Skeletal muscle tissue (tissue), 3 donors: ENCODE measurements at regions not wholly inside any gene's neighbourhood (a gene's known extent, or its start where the extent isn't known, plus 50 kb on each side); places are given as distances from the start of the nearest gene placed in this dataset.

Experiments
- H3K27ac ChIP-seq: one replicate; pipeline ENCODE4 v1.7.0; 2013; ENCODE audit warnings: mild to moderate bottlenecking, low read depth, low read length, inconsistent platforms
- H3K27me3 ChIP-seq, 3 donors: one replicate each; pipeline ENCODE4 v1.7.0; 2013; ENCODE audit warnings: low read length in 3 of 3; ENCODE audit not compliant: control insufficient read depth in 3 of 3, insufficient read depth in 3 of 3
- H3K36me3 ChIP-seq, 3 donors: one replicate each; pipeline ENCODE4 v1.7.0; 2013; ENCODE audit warnings: low read length in 3 of 3; ENCODE audit not compliant: control insufficient read depth in 3 of 3, insufficient read depth in 3 of 3
- H3K4me1 ChIP-seq, 3 donors: one replicate each; pipeline ENCODE4 v1.7.0; 2013; ENCODE audit warnings: low read length in 3 of 3, mild to moderate bottlenecking in 3 of 3; ENCODE audit not compliant: control insufficient read depth in 3 of 3, insufficient read depth in 3 of 3
- H3K4me3 ChIP-seq, 3 donors: one replicate each; pipeline ENCODE4 v1.7.0; 2013; ENCODE audit warnings: low read length in 3 of 3
- H3K9ac ChIP-seq, 3 donors: one replicate each; pipeline ENCODE4 v1.7.0; 2013; ENCODE audit warnings: low read length in 3 of 3, mild to moderate bottlenecking in 3 of 3, moderate library complexity in 2 of 3, low read depth in 1 of 3
- H3K9me3 ChIP-seq, 3 donors: one replicate each; pipeline ENCODE4 v1.7.0; 2013; ENCODE audit warnings: low read length in 3 of 3; ENCODE audit not compliant: control insufficient read depth in 3 of 3
- donor health status: Osteomylitis.

DNA sequence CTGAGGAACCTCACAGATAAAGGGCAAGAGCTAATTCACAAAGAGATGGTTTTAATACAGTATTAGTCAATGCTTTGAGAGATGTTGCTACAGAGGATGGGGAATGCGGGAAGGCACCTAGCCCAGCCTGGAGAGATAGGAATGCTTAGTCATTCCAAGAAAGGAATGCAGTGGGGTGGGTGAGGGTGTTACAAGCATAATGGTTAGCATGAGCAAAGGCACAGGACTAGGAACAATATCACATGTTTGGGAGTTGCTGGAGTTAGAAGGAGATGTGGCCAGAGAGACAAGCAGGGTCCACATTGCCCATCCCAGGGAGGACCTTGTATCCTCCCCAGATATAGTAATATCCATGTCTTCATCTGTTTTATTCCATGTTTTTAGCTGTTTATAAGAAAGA is 107.0 kb upstream of the OGFRL1 start:
- Histone ChIP-seq H3K27me3 (no peaks in the 10 kb centered on the region), H3K9ac (no peak overlapping the region), H3K4me3 (no peak overlapping the region), H3K27ac (no peak overlapping the region), H3K4me1 (no peaks in the 10 kb centered on the region), H3K36me3 (no peaks in the 10 kb centered on the region), H3K9me3 (no peaks in the 10 kb centered on the region)

DNA sequence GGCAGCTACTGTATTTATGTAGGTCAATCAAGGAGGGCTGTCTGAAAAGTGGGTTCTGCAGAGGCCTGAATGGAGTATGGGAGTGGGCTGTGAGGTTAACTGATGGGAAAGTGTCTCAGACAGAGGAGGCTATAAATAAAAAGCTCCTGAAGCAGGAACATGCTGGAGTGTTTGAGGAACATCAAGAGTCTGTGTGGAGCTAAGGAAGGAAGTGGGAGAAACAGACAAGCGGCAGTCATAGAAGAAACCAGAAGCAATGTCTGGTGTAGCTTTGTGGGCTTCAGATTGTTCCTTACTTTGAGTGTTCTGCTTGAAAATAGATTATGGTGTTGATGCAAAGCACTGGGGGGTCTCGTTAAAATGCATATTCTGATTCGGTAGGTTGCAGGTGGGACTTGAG is 101.5 kb upstream of the OGFRL1 start:
- no peaks in the 10 kb centered on the region for H3K27me3 ChIP-seq
- no peak overlapping the region for H3K4me3 ChIP-seq
- H3K9me3 ChIP-seq: no peaks in the 10 kb centered on the region
- no peaks in the 10 kb centered on the region for H3K36me3 ChIP-seq
- no peak overlapping the region for H3K27ac ChIP-seq
- no peak overlapping the region for H3K9ac ChIP-seq
- no peaks in the 10 kb centered on the region for H3K4me1 ChIP-seq

DNA sequence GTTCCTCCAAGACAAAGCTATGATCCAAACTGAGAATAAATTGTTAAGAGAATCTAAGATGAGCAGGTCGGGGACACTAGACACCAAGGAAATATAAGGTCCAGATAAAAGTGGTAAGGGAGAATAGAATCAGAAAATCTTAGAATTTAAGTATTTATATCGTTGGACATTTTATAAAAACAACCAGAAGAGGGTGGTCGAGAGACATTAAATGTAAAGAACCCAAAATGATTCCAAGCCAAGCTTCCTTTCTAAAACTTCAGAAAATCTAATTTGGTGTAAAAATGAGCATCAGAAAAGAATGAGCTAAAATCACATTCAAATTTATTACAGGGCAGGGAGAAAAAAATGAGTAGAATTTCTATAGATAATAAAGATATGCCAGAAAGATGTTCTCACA is 97.8 kb upstream of the OGFRL1 start:
- Histone ChIP-seq H3K36me3 (no peaks in the 10 kb centered on the region), H3K4me1 (no peaks in the 10 kb centered on the region), H3K9ac (no peak overlapping the region), H3K4me3 (no peak overlapping the region), H3K27ac (no peak overlapping the region), H3K27me3 (no peaks in the 10 kb centered on the region), H3K9me3 (no peaks in the 10 kb centered on the region)

DNA sequence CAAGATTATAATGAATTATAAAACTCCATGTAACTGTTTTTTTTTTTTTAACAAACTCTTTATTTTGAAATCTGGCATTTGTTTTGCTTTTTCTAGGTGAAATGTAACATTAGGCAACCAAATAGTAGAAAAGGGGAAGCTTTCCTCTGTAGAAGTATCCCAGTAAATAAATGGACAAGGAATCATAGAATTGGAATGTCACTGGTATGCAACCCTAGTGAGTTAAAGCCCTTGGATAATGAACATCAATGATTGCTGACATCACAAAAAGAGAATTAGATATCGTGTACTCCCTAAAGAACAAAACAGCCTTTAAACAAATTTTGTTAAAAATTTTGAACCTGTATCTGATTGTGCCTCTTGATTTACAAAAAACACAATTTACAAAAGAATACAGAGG is 93.9 kb upstream of the OGFRL1 start:
- H3K4me3 ChIP-seq: no peak overlapping the region
- no peaks in the 10 kb centered on the region for H3K36me3 ChIP-seq
- no peak overlapping the region for H3K9ac ChIP-seq
- H3K27me3 ChIP-seq: no peaks in the 10 kb centered on the region
- no peaks in the 10 kb centered on the region for H3K4me1 ChIP-seq
- H3K9me3 ChIP-seq: no peaks in the 10 kb centered on the region
- no peak overlapping the region for H3K27ac ChIP-seq

DNA sequence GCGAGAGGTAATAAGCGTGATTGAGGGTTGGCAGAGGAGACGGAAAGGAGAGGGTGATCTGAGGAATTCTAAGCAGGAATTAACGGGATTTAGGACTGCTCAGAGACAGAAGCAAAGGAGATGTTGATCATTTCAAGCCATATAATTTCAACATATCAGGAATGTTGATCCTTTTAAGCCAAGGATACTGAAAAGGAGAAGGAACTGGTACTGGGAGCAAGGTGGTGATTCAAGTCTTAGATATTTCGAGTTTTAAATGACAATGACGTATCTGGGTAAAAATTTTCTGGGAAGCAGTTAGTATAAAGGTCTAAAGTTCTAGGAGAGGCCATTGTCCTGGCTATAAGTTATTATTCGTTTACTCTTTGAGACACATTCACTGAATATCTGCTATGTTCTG is 91.3 kb upstream of the OGFRL1 start:
- no peak overlapping the region for H3K4me3 ChIP-seq
- H3K27me3 ChIP-seq: no peaks in the 10 kb centered on the region
- H3K9ac ChIP-seq: no peak overlapping the region
- no peak overlapping the region for H3K27ac ChIP-seq
- H3K36me3 ChIP-seq: no peaks in the 10 kb centered on the region
- no peaks in the 10 kb centered on the region for H3K9me3 ChIP-seq
- no peaks in the 10 kb centered on the region for H3K4me1 ChIP-seq

DNA sequence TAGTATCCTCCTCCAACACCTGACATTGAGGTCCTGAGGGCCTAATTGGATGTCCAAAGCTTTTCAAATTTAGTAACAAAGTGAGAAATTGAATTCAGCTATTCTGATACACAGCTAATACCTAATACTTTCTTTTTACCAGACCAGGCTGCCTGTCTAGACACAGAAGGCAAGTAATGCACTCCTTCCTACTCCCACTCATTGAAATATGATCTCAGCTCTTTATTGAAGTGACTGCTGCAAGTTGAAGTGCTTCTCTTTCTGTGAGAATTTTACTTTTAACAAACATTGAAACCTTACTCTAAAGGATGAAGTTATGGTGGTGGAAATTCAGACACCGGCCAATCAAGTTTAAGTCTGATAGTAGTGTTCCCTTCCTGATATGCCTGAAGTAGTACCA is 90.8 kb upstream of the OGFRL1 start:
- H3K27ac ChIP-seq: no peak overlapping the region
- H3K9ac ChIP-seq: no peak overlapping the region
- H3K27me3 ChIP-seq: no peaks in the 10 kb centered on the region
- no peaks in the 10 kb centered on the region for H3K9me3 ChIP-seq
- H3K4me3 ChIP-seq: no peak overlapping the region
- no peaks in the 10 kb centered on the region for H3K36me3 ChIP-seq
- no peaks in the 10 kb centered on the region for H3K4me1 ChIP-seq

DNA sequence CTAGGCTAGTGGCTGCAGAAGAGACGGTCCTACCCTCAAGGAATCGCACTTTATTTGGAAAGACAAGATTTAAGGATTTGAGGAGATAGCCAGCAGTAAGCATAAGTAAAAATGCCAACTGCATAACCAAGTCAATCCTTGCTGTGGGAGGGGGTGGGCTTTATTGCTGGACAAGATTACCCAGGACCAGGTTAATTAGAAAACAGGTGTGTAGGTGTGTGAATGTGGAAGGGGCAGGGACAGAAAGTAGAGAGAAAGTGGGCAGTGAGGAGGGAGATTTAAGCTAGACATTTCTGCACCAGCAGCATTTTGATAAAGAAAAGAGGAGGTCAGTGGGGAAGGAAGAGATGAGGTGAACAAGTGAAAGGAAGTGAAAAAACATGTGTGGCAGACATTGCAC is 89.7 kb upstream of the OGFRL1 start:
- no peaks in the 10 kb centered on the region for H3K36me3 ChIP-seq
- no peak overlapping the region for H3K9ac ChIP-seq
- no peaks in the 10 kb centered on the region for H3K9me3 ChIP-seq
- H3K4me1 ChIP-seq: no peaks in the 10 kb centered on the region
- H3K27ac ChIP-seq: no peak overlapping the region
- H3K27me3 ChIP-seq: no peaks in the 10 kb centered on the region
- no peak overlapping the region for H3K4me3 ChIP-seq

DNA sequence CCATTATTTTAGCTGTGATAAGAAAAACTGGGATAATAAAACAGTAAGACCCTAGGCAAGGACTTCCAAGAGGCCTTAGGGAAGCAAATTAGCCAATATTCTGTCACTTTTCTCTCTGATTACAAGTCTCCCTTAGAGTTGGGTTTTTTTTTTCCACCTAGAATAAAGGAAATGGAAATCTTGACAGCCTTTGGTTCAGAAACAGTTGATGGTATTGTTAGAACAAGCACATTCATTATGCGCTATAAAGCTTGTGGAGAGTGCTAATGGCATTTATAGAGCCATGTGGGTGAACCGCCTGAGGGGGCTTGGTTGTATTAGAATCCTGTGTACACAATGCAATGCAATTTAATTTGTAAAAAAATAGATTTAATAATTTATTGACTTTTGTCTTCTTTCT is 88.9 kb upstream of the OGFRL1 start:
- no peak overlapping the region for H3K4me3 ChIP-seq
- no peak overlapping the region for H3K9ac ChIP-seq

DNA sequence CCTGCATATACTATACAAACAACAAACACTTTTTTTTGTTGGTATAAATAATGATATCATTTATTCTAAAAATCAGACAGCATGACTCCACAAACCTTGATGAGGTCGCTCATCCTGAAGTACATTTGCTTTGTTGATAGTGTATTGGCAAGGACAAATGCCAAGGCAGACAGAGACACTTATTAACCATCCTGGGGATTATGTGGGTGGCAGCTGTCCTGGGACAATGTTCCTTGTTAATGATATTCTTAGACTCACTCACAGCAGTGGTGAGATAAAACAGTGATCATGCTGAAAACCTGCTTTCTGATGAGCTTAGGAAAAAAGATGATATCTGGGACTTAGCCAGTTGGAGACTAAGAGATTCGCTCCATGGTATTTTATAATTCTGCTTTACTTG is 85.4 kb upstream of the OGFRL1 start:
- Histone ChIP-seq H3K4me3 (no peak overlapping the region), H3K27ac (no peak overlapping the region), H3K27me3 (no peaks in the 10 kb centered on the region), H3K4me1 (no peaks in the 10 kb centered on the region), H3K9ac (no peak overlapping the region), H3K9me3 (no peaks in the 10 kb centered on the region), H3K36me3 (no peaks in the 10 kb centered on the region)

More for the DNA sequence above, 88.9 kb upstream of the OGFRL1 start:
- Histone ChIP-seq H3K9me3 (no peaks in the 10 kb centered on the region), H3K36me3 (no peaks in the 10 kb centered on the region), H3K27me3 (no peaks in the 10 kb centered on the region), H3K27ac (no peak overlapping the region), H3K4me1 (no peaks in the 10 kb centered on the region)

DNA sequence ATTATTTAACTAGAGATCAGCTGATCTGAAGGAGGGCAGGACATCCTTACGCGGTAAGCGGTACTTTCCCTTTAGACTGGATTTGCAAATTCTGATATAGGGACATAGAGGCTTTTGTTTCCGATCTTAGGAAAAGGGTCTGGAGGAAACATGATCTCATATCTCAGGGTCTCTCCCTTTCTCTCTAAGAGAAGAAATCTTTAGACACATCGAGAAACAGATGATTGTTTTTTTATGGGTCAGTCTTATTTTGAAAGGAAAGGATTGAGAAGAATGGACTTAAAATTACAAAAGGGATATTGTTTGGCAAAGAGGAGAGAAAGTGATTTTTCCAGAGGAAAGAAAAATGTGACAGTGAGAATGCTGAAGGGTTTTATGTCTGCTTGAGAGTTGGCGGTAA is 83.9 kb upstream of the OGFRL1 start:
- H3K27ac ChIP-seq: no peak overlapping the region

DNA sequence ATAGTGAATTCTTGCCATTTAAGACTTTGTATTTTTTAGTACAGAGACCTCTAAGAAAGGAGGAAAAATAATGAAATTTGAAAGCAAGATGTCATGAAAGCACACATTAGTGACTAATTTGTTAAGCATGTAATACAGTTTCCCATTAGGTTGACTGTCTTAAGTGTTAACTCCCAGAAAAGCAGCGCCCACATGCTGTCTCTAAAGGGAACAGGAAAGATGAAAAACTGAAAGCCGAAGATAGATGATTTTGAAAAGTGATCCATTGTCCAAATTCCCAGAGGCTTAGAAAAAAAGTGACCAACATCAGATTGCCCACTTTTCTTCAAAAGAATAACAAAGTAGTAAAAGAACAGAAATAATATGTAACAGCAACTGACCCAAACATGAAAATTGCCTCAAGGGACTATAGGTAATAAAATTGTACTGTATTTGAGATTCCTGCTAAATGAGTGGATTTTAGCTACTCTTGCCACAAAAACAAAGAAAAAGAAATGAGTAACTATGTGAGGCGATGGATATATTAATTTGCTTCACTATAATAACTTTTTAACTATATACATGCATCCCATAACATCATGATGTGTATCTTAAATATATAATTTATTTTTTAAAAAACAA is 83.2 kb upstream of the OGFRL1 start:
- no peaks in the 10 kb centered on the region for H3K9me3 ChIP-seq
- no peak overlapping the region for H3K9ac ChIP-seq
- no peaks in the 10 kb centered on the region for H3K27me3 ChIP-seq
- no peak overlapping the region for H3K27ac ChIP-seq
- no peaks in the 10 kb centered on the region for H3K4me1 ChIP-seq
- H3K36me3 ChIP-seq: no peaks in the 10 kb centered on the region
- no peak overlapping the region for H3K4me3 ChIP-seq

More for the DNA sequence above, 83.9 kb upstream of the OGFRL1 start:
- Histone ChIP-seq H3K9ac (no peak overlapping the region), H3K27me3 (no peaks in the 10 kb centered on the region), H3K4me1 (no peaks in the 10 kb centered on the region), H3K4me3 (no peak overlapping the region), H3K36me3 (no peaks in the 10 kb centered on the region), H3K9me3 (no peaks in the 10 kb centered on the region)
